CD4-positive, CD25-positive, alpha-beta regulatory T cell (primary cell): ENCODE measurements at regions not wholly inside any gene's neighbourhood (a gene's known extent, or its start where the extent isn't known, plus 50 kb on each side); places are given as distances from the start of the nearest gene placed in this dataset.

Source experiments
- ATAC-seq, 2 donors: fragments of 150-1000 bp; cut with Tn5 transposase; one replicate each; pipeline ENCODE4 v1.10.0; 2021; ENCODE audit warnings: low read depth in 2 of 2, moderate number of reproducible peaks in 2 of 2, moderate library complexity in 1 of 2
- DNase-seq, 3 donors: peaks; one replicate each; pipeline versions ENCODE4 v3.0.0 to v3.0.0-alpha.2; 2012 to 2022; ENCODE audit warnings: mixed read lengths in 1 of 3
- H3K27ac ChIP-seq: one replicate; pipeline ENCODE4 v1.7.0; 2013; ENCODE audit warnings: mild to moderate bottlenecking, low read length; ENCODE audit not compliant: insufficient read depth, poor library complexity, severe bottlenecking
- H3K27me3 ChIP-seq: one replicate; pipeline ENCODE4 v1.7.0; 2013; ENCODE audit warnings: low read length; ENCODE audit not compliant: control insufficient read depth, insufficient read depth
- H3K36me3 ChIP-seq: one replicate; pipeline ENCODE4 v1.7.0; 2013; ENCODE audit warnings: mild to moderate bottlenecking, low read length, moderate library complexity; ENCODE audit not compliant: control insufficient read depth, insufficient read depth
- H3K4me1 ChIP-seq: 2 replicates; pipeline ENCODE4 v1.7.0; 2013; ENCODE audit warnings: mild to moderate bottlenecking, low read length; ENCODE audit not compliant: insufficient read depth, control insufficient read depth, poor library complexity, severe bottlenecking
- H3K4me3 ChIP-seq: one replicate; pipeline ENCODE4 v1.7.0; 2013; ENCODE audit warnings: low read depth, mild to moderate bottlenecking, low read length, moderate library complexity
- H3K9me3 ChIP-seq, 2 experiments: 1 replicate in 1 of 2; 2 replicates in 1 of 2; pipeline ENCODE4 v1.7.0; 2013; ENCODE audit warnings: low read length in 2 of 2, mild to moderate bottlenecking in 1 of 2, moderate library complexity in 1 of 2; ENCODE audit not compliant: control insufficient read depth in 2 of 2
- H3K27ac Mint-ChIP-seq, 3 donors: one replicate each; pipeline ENCODE4 v1.8.0; 2020 to 2022; ENCODE audit warnings: mild to moderate bottlenecking in 3 of 3, mixed read lengths in 3 of 3, moderate library complexity in 2 of 3
- H3K27me3 Mint-ChIP-seq: one replicate; pipeline ENCODE4 v1.8.0; 2022; ENCODE audit warnings: mild to moderate bottlenecking, mixed read lengths
- H3K36me3 Mint-ChIP-seq: one replicate; pipeline ENCODE4 v1.8.0; 2020; ENCODE audit warnings: mixed read lengths
- H3K4me1 Mint-ChIP-seq, 4 donors: one replicate each; pipeline ENCODE4 v1.8.0; 2020 to 2022; ENCODE audit warnings: mixed read lengths in 4 of 4, mild to moderate bottlenecking in 1 of 4
- H3K4me3 Mint-ChIP-seq, 4 donors: one replicate each; pipeline ENCODE4 v1.8.0; 2020 to 2022; ENCODE audit warnings: mild to moderate bottlenecking in 4 of 4, mixed read lengths in 4 of 4, moderate library complexity in 3 of 4
- H3K9me3 Mint-ChIP-seq, 7 donors: one replicate each; pipeline ENCODE4 v1.8.0; 2020 to 2022; ENCODE audit warnings: mixed read lengths in 7 of 7, mild to moderate bottlenecking in 3 of 7, moderate library complexity in 2 of 7

- H3K36me3 ChIP-seq = no peaks in the 10 kb centered on the region
- H3K4me1 Mint-ChIP-seq = peaks cover 0 to 12% (median 5%) of the 10 kb centered on the region in 4 donors
- peak; percentile 68 to 81 for ATAC-seq
- no peaks in the 10 kb centered on the region for H3K27me3 ChIP-seq
- no peak overlapping the region for H3K27ac Mint-ChIP-seq
- H3K4me3 ChIP-seq = no peak overlapping the region
- H3K27ac ChIP-seq = no peak overlapping the region
- no peak overlapping the region for H3K4me3 Mint-ChIP-seq
- no peaks in the 10 kb centered on the region for H3K4me1 ChIP-seq
- no peaks in the 10 kb centered on the region for H3K36me3 Mint-ChIP-seq
- DNase-seq = peak in 1 of 3 donors; percentile 17
- no peaks in the 10 kb centered on the region for H3K27me3 Mint-ChIP-seq
- H3K9me3 Mint-ChIP-seq = peaks cover 0 to 1% (median 0%) of the 10 kb centered on the region in 7 donors
- H3K9me3 ChIP-seq = no peaks in the 10 kb centered on the region
These were observed 131.9 kb downstream of the RTL3 start for GRCh38 chrX:78527263-78527662.

- Mint-ChIP-seq H3K4me3 (no peak overlapping the region), H3K36me3 (no peaks in the 10 kb centered on the region), H3K27ac (no peak overlapping the region), H3K4me1 (peaks cover 4 to 16% (median 9%) of the 10 kb centered on the region in 4 donors), H3K9me3 (peaks cover 0 to 1% (median 0%) of the 10 kb centered on the region in 7 donors), H3K27me3 (no peaks in the 10 kb centered on the region)
- Histone ChIP-seq H3K4me3 (no peak overlapping the region), H3K36me3 (no peaks in the 10 kb centered on the region), H3K27me3 (no peaks in the 10 kb centered on the region), H3K27ac (no peak overlapping the region), H3K4me1 (peaks cover 4% of the 10 kb centered on the region), H3K9me3 (no peaks in the 10 kb centered on the region)
- ATAC-seq (no peak), DNase-seq (no peak)
These were observed 136.5 kb downstream of the RTL3 start for GRCh38 chrX:78522601-78523000.

GRCh38 chrX:78517124-78517523 is 142.0 kb downstream of the RTL3 start:
- Mint-ChIP-seq H3K4me3 (peak overlapping the region; percentile 4 to 56 (median 24)), H3K4me1 (peaks cover 15 to 35% (median 20%) of the 10 kb centered on the region in 4 donors), H3K27me3 (no peaks in the 10 kb centered on the region), H3K9me3 (peaks cover 0 to 2% (median 0%) of the 10 kb centered on the region in 7 donors), H3K36me3 (no peaks in the 10 kb centered on the region), H3K27ac (peak overlapping the region; percentile 77 to 90 (median 78))
- H3K27ac ChIP-seq = peak overlapping the region; percentile 48
- H3K9me3 ChIP-seq = no peaks in the 10 kb centered on the region
- H3K4me3 ChIP-seq = peak overlapping the region; percentile 55
- no peaks in the 10 kb centered on the region for H3K36me3 ChIP-seq
- H3K27me3 ChIP-seq = no peaks in the 10 kb centered on the region
- peaks cover 12% of the 10 kb centered on the region for H3K4me1 ChIP-seq
- DNase-seq = peak; percentile 50 to 89 (median 83)
- ATAC-seq = peak; percentile 92

- DNase-seq = peak in 1 of 3 donors; percentile 25
- no peaks in the 10 kb centered on the region for H3K9me3 ChIP-seq
- peaks cover 12% of the 10 kb centered on the region for H3K4me1 ChIP-seq
- H3K27ac Mint-ChIP-seq = peak overlapping the region; percentile 32 to 89 (median 37)
- H3K36me3 Mint-ChIP-seq = no peaks in the 10 kb centered on the region
- no peaks in the 10 kb centered on the region for H3K27me3 ChIP-seq
- no peaks in the 10 kb centered on the region for H3K27me3 Mint-ChIP-seq
- H3K27ac ChIP-seq = no peak overlapping the region
- H3K4me3 ChIP-seq = no peak overlapping the region
- peaks cover 15 to 35% (median 20%) of the 10 kb centered on the region in 4 donors for H3K4me1 Mint-ChIP-seq
- no peaks in the 10 kb centered on the region for H3K36me3 ChIP-seq
- no peak overlapping the region for H3K4me3 Mint-ChIP-seq
- peak; percentile 14 to 16 for ATAC-seq
- H3K9me3 Mint-ChIP-seq = peaks cover 0 to 8% (median 0%) of the 10 kb centered on the region in 7 donors
These were observed 144.3 kb downstream of the RTL3 start for GRCh38 chrX:78514852-78515251.

- H3K4me1 Mint-ChIP-seq = peaks cover 15 to 35% (median 20%) of the 10 kb centered on the region in 4 donors
- Histone ChIP-seq H3K9me3 (no peaks in the 10 kb centered on the region), H3K36me3 (no peaks in the 10 kb centered on the region), H3K4me3 (no peak overlapping the region), H3K27me3 (no peaks in the 10 kb centered on the region), H3K4me1 (peaks cover 12% of the 10 kb centered on the region), H3K27ac (no peak overlapping the region)
- H3K27me3 Mint-ChIP-seq = no peaks in the 10 kb centered on the region
- ATAC-seq (no peak), DNase-seq (no peak)
- no peaks in the 10 kb centered on the region for H3K36me3 Mint-ChIP-seq
- H3K4me3 Mint-ChIP-seq = no peak overlapping the region
- H3K27ac Mint-ChIP-seq = peak overlapping the region in 2 of 3 donors; percentile 20 to 89
- H3K9me3 Mint-ChIP-seq = peaks cover 0 to 11% (median 0%) of the 10 kb centered on the region in 7 donors
These were observed 145.0 kb downstream of the RTL3 start for GRCh38 chrX:78513971-78514738.

- Mint-ChIP-seq H3K4me1 (no peaks in the 10 kb centered on the region), H3K27me3 (no peaks in the 10 kb centered on the region), H3K36me3 (no peaks in the 10 kb centered on the region), H3K9me3 (peaks cover 0 to 13% (median 4%) of the 10 kb centered on the region in 7 donors), H3K4me3 (no peak overlapping the region), H3K27ac (no peak overlapping the region)
- H3K4me3 ChIP-seq = no peak overlapping the region
- ATAC-seq = no peak
- H3K27me3 ChIP-seq = no peaks in the 10 kb centered on the region
- H3K27ac ChIP-seq = no peak overlapping the region
- no peaks in the 10 kb centered on the region for H3K9me3 ChIP-seq
- no peak for DNase-seq
- no peaks in the 10 kb centered on the region for H3K4me1 ChIP-seq
- H3K36me3 ChIP-seq = no peaks in the 10 kb centered on the region
These were observed 152.9 kb downstream of the RTL3 start for GRCh38 chrX:78506248-78506647.

- H3K27ac Mint-ChIP-seq = no peak overlapping the region
- no peak for DNase-seq
- no peak overlapping the region for H3K27ac ChIP-seq
- H3K36me3 Mint-ChIP-seq = peaks cover 3% of the 10 kb centered on the region
- no peaks in the 10 kb centered on the region for H3K9me3 Mint-ChIP-seq
- no peak overlapping the region for H3K4me3 ChIP-seq
- no peak overlapping the region for H3K4me3 Mint-ChIP-seq
- H3K4me1 Mint-ChIP-seq = no peaks in the 10 kb centered on the region
- no peaks in the 10 kb centered on the region for H3K4me1 ChIP-seq
- no peaks in the 10 kb centered on the region for H3K36me3 ChIP-seq
- H3K27me3 Mint-ChIP-seq = no peaks in the 10 kb centered on the region
- no peaks in the 10 kb centered on the region for H3K27me3 ChIP-seq
- ATAC-seq = no peak
- H3K9me3 ChIP-seq = no peaks in the 10 kb centered on the region
These were observed 162.6 kb downstream of the RTL3 start for GRCh38 chrX:78496483-78496882.

- Mint-ChIP-seq H3K4me3 (no peak overlapping the region), H3K27me3 (no peaks in the 10 kb centered on the region), H3K36me3 (no peaks in the 10 kb centered on the region), H3K4me1 (no peaks in the 10 kb centered on the region), H3K27ac (no peak overlapping the region), H3K9me3 (peaks cover 0 to 3% (median 0%) of the 10 kb centered on the region in 7 donors)
- no peak overlapping the region for H3K4me3 ChIP-seq
- ATAC-seq = no peak
- no peak overlapping the region for H3K27ac ChIP-seq
- H3K27me3 ChIP-seq = no peaks in the 10 kb centered on the region
- H3K36me3 ChIP-seq = no peaks in the 10 kb centered on the region
- DNase-seq = no peak
- no peaks in the 10 kb centered on the region for H3K9me3 ChIP-seq
- H3K4me1 ChIP-seq = no peaks in the 10 kb centered on the region
These were observed 165.8 kb upstream of the CYSLTR1 start for GRCh38 chrX:78493180-78493579.
